ENCODE measurements at regions not wholly inside any gene's neighbourhood (a gene's known extent, or its start where the extent isn't known, plus 50 kb on each side); places are given as distances from the start of the nearest gene placed in this dataset.

DNA sequence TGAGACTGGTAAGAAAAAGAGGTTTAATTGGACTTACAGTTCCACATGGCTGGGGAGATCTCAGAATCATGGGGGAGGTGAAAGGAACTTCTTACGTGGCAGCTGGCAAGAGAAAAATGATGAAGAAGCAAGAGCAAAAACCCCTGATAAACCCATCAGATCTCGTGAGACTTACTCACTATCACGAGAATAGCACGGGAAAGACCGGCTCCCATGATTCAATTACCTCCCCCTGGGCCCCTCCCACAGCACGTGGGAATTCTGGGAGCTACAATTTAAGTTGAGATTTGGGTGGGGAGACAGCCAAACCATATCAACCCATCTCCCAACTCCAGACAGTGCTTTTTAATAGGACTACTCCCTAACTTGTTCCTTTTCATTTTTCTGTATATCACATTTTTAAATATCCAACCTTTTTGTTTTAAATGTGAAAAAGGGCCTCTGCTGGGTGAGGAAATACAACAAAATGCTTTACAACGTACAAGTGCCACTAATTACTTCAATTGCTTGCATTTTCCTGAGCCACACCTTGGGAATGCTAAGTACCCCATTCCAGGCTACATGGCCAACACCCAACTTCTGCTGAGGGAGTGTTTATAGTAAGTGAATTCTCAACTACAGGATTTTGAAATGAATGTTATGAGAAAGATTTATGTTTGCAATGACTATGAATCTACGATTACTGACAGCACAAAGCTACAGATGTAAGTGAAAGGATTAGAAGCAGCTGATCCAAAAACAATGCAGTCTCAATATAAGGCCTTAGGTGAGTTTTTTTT is 294.1 kb upstream of the CD180 start:
- no peak for DNase-seq

DNA sequence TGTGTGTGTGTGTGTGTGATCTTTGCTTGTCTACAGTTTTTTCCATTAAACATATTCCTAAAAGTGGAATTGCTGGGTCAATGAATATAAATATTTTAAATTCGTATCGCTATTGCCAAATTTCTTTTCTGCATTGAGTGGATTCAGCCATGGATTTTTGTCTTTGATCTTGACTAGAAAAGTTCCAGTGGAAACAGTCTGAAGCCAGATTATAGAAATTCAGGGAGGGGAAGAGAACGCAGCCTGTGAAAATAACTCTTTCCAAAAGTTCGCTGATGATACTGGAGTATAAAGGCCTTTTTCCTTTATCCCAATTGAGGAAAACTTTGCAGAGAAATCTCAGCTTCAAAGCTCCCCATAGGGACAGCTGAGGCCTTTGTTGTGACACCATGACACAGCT is 292.3 kb upstream of the CD180 start:
- DNase-seq: no peak

DNA sequence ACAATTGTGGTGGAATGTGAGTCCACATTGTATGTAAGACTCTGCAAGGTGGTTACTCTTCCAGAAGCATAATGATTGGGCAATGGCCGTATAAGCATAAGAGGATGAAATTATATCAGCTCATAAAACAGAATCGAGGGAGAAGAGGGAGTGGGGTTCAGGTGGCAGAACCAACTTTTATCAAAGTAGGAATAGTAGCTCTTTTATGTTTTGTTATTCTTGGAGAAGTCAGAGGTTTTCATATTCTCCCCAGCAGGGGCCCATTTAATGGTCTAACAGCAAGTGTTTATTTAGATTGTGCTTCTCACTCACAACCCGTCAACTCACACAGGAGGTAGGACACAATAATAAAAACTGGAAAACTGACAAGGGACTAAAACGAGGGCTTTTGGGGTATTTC is 291.3 kb upstream of the CD180 start:
- DNase-seq: no peak

- no peak for DNase-seq
Observed at GRCh38 chr5:67483453-67484030, 286.9 kb upstream of the CD180 start.

DNA sequence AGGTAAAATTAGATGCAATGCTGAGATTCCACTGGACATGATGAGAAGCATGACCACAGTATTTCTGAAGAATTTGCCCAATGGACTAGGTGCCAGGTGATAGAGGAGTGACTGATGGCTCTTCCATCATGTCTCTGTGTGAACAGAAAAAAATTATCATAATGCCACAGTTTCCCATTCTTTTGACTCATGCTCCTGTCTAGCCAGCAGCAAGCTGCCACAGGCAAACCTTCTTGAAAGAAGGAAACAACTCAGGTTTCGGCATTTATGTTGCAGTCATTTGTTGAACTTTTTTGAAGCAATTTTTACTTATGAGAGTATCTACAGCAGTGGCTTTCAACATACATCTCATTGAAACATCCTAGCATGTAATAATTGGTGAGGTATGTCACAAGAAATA is 284.8 kb upstream of the CD180 start:
- DNase-seq: no peak

- no peak for DNase-seq
Observed at GRCh38 chr5:67478337-67478736, 281.7 kb upstream of the CD180 start.

DNA sequence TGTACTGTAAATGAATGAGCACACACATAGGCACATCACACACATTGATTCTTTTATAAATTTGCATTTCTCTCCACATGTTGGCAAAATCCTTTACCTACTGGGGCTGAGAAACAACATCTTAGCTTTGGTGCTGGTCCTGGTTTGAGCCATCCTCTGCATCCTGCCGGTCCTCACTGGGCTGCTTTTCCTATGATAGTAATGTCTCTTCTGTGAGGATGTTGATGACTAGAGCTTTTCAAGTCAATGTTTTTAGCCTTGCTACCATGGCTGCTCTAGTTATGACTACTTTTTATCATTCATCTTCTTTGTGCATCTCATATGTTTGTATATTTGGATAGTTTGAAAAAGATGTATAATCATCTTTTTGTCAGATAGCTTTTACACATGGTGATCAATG is 280.4 kb upstream of the CD180 start:
- no peak for DNase-seq

- DNase-seq: no peak
Observed at GRCh38 chr5:67476531-67476930, 279.9 kb upstream of the CD180 start.

GRCh38 chr5:67475489-67475888 is 278.9 kb upstream of the CD180 start:
- DNase-seq: no peak

DNA sequence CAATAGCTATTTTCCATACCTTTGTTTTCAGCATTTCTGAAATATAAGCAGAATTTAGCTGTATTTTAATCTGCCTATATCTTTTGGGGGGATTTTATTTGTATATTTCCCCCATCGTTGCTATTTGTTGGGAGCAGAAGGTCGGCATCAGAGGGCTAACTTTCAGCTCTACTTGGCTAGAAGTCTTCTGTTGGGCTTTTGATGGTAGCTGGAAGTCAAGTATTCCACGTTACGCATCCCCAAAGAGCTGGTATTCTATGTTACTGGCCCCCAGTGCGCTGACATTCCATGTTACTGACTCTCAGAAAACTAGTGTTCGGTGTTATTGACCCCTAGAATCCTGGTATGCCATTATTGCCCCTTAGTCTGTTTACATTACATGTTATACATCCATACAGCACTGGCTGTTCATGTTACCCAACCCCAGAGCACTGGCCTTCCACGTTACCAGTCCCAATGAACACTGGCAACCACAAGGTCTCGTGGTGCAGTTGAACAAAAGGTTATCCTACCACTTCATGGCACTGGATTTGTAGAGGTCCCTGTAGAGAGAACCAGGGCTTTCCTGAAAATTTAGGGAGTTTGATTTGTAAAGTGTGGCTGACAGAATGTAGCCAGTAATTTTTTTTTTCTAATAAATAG is 278.1 kb upstream of the CD180 start:
- no peak for DNase-seq

- DNase-seq: peak; percentile 6
Observed at GRCh38 chr5:67467110-67467509, 270.5 kb upstream of the CD180 start.

GRCh38 chr5:67465537-67466207 is 269.1 kb upstream of the CD180 start:
- DNase-seq: no peak

DNA sequence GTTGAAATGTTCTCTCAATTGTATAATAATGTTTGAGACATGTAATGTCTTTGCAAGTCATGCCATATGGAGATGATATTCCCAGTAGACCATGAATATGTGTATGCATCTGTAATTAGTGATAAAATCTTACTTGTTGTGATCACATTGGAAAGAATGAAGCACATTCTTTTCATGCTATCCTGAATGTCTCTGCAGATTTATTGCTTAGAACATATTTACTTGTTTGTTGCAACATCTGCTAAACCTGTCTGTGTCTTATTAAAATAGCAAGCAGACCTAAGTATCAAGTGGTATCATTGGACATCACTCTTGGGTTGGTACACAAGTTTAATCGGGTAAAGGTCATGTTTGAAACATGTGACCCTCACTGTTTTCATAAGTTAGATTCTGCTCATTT is 265.5 kb upstream of the CD180 start:
- DNase-seq: no peak

DNA sequence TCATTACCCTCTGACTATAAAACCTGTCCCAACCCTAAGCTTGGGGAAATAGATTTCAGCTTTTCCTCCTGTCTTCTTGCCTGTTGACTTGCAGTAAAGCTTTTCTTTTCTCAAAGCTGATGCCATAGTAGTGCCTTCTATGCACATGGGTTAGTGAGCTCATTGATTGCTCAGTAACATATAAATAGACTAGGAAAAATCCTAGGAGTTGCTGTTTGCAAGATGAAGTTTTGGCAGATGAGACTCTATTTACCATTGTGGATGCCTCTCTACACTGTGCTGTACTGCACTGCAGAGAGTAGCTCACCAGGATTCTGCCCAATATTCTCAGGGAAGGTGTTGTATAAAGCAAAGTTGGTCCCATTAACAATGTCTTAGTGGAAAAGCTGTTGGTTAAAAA is 262.7 kb upstream of the CD180 start:
- no peak for DNase-seq

DNA sequence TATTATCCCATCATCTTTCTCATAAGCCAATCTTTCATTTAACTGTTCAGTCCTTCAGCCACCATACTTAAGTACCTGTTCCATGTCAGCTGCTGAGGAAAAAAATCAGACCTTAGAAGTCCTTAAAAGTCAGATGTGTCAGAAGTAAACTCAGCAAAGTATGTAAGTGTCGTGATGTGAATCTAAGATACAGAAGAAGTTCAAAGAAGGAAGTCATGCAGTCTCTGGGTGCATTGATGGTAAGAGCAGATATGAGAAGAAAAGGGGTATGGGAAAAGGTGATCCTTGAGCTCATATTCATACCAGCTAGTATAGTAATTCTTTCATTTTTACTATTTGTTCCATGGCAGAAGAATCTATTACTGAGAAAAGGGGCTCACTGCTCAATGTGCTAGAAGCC is 259.4 kb upstream of the CD180 start:
- DNase-seq: no peak

DNA sequence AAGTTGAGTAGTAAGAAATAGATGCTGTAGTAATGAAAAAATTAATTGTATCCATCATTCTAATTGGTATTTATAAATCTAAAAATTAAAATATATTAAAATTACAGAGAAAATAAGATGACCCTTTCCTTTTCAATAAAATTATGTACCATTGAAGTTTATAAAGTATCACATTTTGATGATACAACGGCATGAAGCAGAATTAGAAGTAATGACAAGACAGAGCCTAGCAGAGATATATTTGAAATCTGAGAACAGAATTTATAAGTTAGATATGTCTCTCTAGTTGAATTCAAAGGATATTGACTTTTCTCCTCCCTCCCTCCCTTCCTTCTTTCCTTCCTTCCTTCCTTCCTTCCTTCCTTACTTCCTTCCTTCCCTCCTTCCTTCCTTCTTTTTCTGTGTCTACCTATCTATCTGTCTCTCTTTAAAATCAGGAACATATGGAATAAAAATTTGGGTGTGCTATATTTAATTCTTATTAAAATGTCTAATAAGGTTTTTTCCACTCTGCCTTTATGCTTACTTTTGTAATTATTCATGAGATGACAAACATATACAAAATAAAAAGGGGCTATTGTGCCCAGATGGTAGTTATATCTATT is 258.5 kb upstream of the CD180 start:
- DNase-seq: no peak

DNA sequence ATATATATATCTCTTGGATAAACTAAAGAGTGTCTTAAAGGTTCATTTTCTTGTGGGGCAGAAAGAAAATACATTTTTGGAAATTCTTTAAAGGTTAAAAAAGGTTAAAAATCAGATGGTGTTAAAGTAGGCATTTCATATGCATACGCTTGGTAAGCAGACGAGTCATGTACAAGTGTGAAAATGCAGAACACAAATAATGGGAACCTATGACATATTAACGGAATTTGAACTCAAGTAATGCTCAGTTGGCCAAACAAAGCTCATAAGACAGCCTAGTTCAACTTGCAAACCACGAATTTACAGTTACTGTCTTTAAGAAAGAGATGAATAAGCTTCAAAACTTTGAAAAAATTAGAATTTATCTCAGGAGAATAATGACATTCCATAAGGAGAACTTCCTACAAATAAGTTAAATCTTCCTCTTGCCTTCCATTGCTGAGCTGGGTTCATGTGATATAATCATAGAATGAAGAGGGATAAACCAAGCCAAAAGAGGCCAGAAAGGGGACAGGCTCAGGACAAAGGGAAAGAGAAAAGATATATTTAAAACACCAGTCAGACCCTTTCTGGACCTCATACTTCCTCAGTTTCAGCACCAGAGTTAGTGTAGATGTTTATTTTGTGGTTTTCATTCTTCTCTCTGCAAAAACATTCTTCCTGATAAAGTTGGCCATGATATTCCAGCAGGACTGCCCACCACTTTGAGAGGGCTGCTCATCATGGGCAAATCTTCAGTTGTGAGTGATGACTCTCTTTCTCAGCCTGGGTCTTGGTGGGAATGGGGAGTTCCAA is 256.7 kb upstream of the CD180 start:
- DNase-seq: no peak

DNA sequence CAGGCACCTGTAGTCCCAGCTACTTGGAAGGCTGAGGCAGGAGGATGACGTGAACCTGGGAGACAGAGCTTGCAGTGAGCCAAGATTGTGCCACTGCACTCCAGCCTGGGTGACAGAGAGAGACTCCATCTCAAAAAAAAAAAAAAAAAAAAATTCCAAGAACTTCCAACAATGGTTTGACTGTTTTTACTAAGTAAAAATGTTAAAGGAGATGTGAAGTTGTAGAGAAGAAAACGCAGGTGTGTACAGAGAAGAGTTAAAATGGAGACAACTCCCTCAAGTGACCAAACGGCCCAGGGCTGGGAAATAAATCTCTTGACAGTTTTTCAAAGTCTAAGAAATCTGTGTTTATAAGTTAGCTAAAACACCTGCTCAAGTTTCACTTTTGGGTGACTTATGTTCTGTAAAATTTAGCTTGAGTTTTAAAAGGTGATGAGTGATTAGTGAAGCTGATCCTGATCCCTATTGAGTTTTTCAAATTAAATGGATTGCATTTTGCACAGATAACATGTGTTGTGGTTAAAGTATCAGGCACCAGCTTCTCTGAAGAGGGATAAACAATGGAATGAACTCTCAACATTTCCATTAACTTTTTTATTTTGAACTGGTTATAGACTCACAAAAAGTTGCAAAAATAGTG is 255.2 kb upstream of the CD180 start:
- no peak for DNase-seq

GRCh38 chr5:67447732-67448131 is 251.1 kb upstream of the CD180 start:
- DNase-seq: no peak

- DNase-seq: no peak
Observed at GRCh38 chr5:67437905-67438845, 241.6 kb upstream of the CD180 start.

- DNase-seq: no peak
Observed at GRCh38 chr5:67435032-67435431, 238.4 kb upstream of the CD180 start.
